SKM-1 treated with dmso at 0.1 percent for 144 hours (cell line): ENCODE measurements at regions not wholly inside any gene's neighbourhood (a gene's known extent, or its start where the extent isn't known, plus 50 kb on each side); places are given as distances from the start of the nearest gene placed in this dataset.

ENCODE experiments used
- DNase-seq: peaks from one replicate; lab custom pipeline; 2025; ENCODE audit not compliant: unreplicated experiment; lab: John Stamatoyannopoulos, UW

- DNase-seq: no peak
Observed at GRCh38 chr1:227378871-227379554, 60.7 kb upstream of the CDC42BPA start.

GRCh38 chr1:227378181-227378580, 59.9 kb upstream of the CDC42BPA start:
- no peak for DNase-seq

- no peak for DNase-seq
Observed at GRCh38 chr1:227374846-227375245, 56.6 kb upstream of the CDC42BPA start.

GRCh38 chr1:227372726-227373130, 54.4 kb upstream of the CDC42BPA start:
- DNase-seq: no peak

- no peak for DNase-seq
Observed at GRCh38 chr1:227370533-227371254, 52.4 kb upstream of the CDC42BPA start.

- no peak for DNase-seq
Observed at GRCh38 chr1:227369102-227369760, 50.9 kb upstream of the CDC42BPA start.
